Muscle of arm (tissue), 1 donor: ENCODE measurements at regions not wholly inside any gene's neighbourhood (a gene's known extent, or its start where the extent isn't known, plus 50 kb on each side); places are given as distances from the start of the nearest gene placed in this dataset.

Experiments
- DNase-seq: peaks from one replicate; pipeline ENCODE4 v3.0.0-alpha.2; 2013

DNA sequence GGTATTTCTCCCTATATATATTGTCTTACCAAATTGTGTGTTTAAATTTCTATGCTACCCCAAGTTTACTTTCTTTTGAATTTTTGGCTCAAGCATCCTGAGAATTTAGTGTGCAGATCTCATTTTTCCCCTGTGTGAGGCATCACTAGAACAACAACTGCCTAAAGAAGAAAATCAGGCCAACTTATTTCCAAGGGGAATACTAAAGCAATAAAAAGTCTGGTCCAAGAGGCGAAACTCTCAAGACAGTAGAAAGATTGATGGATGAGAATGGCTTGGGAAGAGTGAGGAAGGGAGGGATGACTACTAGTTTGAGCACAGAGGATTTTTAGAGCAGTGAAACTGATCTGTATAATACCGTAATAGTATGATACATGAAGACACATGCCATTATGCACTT lies 86.3 kb upstream of the CFAP20DC start:
- no peak for DNase-seq

DNA sequence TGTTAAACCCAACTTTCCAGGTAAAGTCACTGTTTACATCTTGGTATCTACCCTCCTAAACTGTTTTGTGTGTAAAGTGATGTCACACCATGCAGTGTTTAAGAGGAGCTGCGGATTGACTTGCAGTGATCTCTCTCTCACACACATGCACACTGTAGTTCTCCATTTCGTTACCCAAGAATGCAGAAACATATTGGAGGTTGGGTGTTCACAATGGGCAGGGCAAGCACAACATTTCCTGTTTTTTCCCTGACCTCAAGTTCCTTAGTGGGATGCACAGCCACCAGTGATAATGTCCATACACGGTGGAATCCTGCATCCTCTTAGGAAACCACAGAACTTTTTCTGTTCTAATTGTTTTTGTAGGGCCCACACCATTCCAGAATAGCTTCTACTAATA lies 85.3 kb upstream of the CFAP20DC start:
- DNase-seq: no peak

DNA sequence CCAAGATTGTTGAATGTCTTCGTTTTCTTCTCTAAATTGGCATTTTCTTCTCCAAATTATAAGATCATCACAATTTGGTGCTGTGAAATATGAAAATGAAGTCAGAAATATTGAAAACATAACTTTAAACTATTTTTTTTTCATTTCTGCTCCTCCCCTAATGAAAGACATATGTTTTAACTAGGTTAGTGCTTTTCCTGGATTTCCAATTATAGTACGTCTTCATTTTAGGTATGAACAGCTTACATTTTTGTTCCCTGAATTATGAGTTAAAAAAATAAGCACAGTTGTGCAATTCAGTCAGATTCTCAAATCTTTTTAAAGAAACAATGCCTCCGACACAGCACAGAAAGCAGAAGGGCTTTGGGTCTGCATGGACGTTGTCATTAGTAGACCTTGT lies 83.5 kb upstream of the CFAP20DC start:
- DNase-seq: peak; percentile 28

DNA sequence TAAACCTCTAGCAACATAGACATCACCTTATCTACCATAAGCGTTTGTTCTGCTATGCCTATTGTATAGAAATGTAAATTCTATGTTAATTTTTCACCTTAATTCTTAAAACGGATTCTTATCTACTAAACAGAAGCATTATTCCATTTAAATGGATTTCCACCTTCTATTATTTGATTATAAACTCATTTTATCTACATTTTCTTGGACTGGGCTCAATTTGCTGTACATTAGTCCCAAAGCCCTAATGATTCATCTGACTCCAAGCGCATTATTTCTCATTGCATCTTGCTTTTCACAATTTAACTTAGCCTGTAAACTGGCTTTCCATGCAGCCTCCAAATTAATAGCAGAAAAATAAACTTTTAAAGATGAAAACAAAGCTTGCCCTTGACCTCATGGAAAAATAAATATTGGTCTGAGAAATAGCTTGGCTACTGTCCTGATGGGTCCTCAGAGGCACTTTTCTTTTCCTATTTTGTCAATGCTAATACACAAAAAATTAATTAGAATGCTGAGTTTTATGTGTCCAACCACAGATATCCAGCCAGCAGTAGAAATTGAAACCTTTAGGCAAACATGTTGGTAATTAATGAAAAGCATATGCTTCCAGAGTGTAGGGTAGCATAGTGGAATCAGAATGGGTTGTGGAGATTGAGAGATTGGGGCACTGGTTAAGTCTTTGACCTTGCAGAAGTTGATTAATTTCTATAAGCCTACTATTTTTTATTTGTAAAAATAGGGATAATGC lies 81.4 kb upstream of the CFAP20DC start:
- DNase-seq: no peak

DNA sequence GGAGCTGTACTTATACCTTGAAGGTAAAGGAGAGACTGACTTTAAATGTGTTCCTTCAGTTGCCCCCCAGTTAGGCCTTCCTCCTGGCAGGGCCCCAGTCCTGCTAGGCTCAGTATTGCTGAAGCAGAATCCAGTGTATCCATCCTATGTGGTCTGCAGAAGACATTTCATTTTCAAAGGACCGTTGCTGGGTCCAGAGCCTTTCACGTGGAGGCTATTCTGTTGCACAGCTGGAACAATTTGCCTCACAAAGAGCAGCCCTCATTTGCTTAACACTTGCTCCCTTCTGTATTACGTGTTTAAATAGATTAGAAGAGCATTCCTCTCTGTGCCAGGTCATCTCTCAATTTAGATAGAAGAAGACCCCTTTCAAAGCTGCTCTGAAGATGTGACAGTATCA lies 78.9 kb upstream of the CFAP20DC start:
- DNase-seq: no peak

DNA sequence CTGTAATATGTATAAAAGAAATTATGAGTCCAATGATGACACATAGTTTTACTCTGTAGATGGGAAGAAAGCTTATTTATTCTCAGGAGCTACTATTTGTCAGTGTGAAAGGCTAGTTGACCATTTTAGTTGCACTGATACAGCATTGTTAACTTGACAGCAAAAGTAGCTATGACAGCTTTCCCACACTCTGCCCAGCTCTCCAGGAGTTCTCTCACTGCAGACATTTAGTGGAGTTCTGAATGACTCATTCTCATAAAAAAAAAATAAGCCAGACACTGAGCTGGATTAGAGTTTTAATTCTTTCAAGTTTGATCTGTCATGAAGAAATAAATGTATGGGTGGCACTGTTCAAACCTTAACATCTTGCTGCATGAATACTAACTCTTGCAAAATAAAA lies 77.2 kb upstream of the CFAP20DC start:
- DNase-seq: no peak

DNA sequence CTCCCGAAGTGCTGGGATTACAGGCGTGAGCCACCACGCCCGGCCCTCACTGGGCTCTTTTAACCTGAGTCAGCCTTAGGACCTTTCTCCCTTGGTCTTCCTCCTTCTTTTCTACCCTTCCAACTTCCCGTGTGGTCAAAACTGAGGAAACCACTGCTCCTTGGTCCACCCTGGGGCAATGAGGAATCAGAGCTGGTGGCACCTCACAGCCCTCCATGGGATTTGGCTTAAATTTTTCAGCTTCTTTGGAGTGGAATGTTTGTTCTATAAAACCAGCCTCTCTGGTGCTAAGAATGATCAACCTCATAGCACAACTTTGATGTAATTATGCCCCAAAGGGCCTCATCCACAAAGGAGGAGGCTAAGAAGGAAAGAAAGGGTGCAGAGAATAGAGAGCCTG lies 76.6 kb upstream of the CFAP20DC start:
- DNase-seq: no peak

DNA sequence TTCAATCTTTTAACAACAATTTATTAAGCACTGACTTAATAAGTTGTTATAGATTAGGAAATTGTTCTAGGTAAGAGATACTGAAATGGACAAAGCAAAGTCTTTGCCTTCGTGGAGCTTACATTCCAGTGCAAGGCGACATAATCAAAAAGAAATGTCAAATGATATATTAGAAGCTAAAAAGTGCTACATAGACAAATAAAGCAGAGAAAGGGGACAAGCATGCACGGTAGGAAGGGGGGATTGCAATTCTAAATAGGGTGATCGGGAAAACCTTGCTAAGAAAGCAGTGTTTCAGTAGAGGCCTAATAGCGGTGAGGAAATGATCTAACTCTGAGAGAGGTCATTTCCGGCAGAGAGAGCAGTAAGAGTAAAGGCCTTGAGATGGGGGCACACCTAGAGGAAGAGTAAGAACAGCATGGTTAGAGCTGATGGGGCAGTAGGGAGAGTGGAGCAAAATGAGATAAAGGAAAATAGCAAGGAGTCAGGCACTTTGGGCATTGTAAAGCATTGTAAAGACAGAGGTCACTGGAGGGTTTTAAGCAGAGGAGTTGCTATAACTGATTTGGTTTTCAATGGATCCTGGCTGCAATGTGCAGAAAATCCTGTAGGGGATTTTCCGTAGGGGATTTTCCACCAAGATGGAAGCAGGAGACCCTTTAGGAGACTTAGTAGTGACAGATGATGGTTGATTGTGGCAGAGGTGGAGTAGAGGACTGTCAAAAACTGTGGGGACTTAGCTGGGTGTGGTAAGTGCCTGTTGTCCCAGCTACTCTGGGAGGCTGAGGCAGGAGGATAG lies 71.7 kb upstream of the CFAP20DC start:
- no peak for DNase-seq

DNA sequence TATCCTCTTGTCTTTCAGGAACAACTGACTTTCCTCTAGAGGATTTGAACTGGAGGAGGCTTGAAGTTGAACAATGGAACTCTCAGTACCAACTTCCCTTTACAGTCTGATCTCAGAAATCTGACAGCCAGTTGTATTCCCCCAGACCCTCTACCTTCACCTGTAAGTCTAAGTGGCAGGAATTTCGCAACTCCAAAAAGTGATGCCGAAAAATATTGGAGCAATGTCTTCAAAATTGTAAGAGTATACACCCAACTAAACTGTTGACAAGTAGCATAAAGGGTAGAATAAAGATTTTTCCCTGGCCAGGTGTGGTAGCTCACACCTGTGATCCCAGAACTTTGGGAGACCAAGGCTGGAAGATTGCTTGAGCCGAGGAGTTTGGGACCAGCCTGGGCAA lies 69.1 kb upstream of the CFAP20DC start:
- DNase-seq: no peak

DNA sequence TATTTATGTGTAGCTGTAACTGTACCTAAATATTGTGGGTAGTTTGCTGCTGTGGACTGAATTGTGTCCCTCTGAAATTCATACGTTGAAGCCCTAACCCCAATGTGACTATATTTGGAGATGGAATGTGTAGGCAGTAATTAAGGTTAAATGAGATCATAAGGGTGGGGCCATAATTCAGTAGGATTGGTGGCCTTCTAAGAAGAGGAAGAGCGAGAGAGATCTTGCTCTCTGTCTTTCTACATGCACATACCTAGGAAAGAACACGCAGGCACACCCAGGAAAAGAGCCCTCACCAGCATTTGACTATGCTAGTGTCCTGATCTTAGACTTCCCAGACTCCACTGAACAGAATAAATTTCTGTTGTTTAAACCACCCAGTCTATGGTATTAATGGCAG lies 67.6 kb upstream of the CFAP20DC start:
- DNase-seq: no peak

DNA sequence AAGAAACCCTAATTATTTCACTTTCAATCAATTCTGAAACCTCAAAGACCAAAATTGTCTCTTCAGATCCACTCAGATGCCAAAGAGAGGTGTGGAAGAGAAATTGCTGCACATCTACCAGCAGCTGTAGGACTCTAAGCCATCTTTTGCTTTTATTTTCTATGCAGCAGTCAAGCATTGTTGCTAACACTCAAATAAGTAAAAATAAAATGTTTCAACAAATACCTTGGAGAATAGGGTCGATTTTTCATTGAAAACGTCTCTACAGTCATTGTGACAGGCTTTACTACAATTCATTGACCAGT lies 66.4 kb upstream of the CFAP20DC start:
- no peak for DNase-seq

DNA sequence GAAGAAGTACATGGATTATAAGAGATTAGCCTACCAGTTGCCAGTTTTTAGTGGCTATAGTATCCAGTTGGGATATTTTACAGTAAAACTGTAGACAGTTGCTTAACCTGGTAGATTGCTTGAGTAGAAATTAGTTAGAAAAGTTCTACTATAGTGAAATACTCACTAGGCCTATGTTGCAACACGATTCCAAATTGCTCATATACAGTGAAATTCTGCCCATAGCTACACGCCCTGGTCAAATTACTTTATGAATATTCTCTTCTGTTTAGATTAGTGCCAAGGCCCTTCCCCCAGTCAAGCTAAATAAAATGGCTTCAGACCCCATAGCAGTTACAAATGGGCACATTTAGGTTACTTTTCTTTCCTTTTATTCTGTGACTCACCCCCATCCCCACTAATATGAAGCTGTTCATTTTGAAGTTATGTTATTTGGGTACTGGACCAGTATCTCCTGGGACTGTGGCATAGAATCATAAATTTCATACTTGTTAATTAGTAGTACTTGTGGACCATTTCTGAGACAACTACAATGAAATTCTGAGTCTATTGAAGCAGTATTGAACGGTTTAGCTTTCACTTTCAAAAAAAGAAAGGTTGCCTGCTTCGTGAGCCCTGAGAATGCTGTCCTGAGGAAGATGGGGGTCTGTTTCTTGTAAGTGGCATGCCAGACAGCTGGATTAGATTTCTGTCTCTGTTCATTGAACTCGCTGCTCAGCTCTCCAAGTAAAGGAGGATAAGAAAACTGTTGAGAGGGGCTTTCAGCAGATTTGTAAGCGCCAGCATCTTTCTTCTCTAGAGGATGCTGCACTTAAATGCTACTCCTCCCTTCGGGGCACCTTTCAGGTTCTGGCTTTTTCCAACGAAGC lies 65.8 kb upstream of the CFAP20DC start:
- no peak for DNase-seq

DNA sequence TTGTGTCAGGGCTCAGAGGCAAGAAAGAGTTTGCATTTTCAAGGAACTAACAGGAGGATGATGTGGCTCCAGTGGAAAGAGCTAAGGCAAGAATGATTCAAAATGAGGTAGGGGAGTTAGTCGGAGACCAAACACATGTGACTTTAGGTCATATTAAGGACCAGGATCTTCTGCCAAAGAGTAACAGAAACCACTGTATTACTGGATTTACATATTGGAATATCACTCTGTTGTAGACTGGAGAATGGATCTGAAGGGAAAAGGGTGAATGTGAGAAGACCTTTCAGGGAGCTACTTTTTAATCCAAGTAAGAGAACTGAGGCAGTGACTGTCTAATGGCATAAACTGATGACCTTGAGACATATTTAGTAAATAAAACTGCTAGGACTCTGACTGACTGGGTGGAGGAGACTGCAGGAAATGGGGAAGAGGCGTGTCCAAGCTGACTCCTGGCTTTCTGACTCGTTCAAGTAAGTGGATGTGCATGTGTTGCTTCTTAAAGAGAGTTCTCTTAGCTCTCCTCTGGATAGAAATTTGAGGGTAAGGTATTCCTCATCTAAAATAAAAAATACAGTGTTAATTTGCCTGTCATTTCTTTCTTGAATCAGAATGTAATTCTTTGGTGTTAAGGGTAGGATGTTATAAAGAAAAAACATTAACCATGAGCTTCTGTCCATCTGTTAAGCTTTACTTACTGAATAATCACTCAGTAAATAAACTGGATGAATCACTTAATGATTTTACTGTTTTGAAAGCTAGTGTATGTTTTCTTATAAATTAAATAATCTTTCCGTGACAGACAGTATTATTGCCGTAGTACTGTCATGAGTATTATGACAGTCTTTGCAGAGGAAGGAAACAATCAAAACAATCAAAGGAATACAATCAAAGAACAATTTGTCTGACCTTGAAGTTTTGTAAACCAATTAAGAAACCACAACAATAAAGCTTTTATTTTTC lies 58.3 kb upstream of the CFAP20DC start:
- no peak for DNase-seq

DNA sequence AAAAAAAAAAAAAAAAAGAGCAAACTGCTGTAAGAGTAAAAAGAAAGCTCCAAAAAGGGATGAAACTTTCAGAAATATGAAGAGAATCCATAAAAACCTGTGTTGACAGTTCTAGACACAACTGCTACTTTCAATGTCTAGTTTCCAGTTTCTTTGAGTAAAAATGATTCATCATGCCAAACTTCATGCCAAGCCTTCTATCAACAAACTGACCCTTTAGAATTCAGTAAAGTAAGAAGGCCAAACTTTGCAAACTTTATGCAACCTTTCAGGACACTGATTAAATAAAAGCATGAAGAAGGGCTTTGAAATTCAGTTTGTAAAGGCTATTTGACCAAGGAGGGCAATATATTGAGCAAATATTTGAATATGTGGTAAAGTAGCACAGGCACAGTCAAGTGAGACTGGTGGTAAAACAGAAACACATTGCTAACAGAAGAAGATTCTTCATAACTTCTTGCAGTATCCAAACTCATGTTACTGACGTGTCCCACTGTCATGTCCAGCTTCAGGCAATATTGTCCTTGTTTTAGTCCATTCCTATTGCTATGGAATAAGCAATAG lies 56.3 kb upstream of the CFAP20DC start:
- DNase-seq: no peak

DNA sequence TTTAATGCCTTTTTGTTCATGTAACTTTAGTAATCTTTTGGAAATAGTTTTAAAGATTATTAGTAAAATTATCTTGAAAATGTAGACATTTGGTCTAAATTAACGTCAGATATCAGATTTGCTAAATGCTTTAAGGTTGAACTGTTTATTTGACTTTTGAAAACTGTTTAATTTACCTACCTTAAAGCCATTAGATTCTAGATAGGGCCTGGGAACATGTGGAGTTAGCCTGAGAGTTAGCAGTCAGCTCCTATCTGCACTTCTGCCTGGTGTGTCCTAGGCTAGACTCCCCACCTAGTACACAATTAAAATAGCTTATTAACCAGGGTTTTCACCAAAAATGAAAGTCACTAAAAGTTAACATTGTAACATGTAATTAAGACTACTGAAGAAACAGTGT lies 53.7 kb upstream of the CFAP20DC start:
- DNase-seq: no peak

DNA sequence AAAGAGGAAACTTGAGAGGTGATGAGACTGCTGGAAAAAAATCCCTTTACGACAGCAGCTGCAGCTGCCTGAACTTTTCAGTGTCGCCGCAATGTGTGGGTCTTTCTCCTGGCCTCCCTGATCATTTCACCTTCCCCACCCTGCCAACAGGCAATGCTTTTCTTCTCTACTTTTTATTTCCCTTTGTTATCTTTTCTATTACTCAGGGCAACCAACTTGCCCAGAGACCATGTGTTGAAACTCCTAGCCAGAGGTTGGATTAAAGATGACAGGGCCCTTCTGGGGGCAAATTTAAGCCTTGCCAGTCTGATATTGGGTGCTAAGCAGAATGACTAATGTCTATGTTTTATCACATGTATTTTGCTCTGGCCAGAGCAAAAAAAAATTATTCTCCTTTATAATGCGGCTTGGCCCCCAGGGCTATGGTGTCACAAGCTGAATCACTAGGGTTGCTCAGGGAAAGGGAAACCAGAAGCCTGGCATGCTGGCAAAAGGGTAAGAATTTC lies 51.5 kb upstream of the CFAP20DC start:
- no peak for DNase-seq
